HG03354 (cell line): ENCODE measurements at regions not wholly inside any gene's neighbourhood (a gene's known extent, or its start where the extent isn't known, plus 50 kb on each side); places are given as distances from the start of the nearest gene placed in this dataset.
"Not testable (repeated sequence)": the region's sequence is repeated elsewhere in the genome, so short reads cannot be mapped to it uniquely, and the experiment has no call there.

Experiments used
- ATAC-seq: cut with Tn5 transposase; IDR thresholded peaks from one replicate; pipeline ENCODE4 v1.9.1; 2021; ENCODE audit warnings: mild to moderate bottlenecking; ENCODE audit not compliant: unreplicated experiment, poor library complexity, severe bottlenecking

DNA sequence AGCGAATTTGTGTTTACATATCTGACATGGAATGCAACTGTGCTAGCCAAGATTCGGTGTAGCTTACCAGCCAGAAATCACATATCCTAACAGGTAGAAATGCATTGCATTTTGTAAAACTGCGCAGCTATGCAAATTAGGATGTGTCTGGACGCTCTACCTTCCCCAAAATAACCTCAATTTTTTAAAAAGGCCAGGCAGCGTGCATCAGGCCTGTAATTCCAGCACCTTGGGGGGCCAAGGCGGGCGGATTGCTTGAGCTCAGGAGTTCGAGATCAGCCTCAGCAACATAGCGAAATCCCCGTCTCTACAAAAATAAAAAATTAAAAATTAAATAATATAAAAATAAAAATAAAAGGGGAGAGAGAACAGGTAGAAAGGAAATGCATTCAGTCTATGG lies 305.0 kb downstream of the TYW1 start:
- no peak for ATAC-seq

DNA sequence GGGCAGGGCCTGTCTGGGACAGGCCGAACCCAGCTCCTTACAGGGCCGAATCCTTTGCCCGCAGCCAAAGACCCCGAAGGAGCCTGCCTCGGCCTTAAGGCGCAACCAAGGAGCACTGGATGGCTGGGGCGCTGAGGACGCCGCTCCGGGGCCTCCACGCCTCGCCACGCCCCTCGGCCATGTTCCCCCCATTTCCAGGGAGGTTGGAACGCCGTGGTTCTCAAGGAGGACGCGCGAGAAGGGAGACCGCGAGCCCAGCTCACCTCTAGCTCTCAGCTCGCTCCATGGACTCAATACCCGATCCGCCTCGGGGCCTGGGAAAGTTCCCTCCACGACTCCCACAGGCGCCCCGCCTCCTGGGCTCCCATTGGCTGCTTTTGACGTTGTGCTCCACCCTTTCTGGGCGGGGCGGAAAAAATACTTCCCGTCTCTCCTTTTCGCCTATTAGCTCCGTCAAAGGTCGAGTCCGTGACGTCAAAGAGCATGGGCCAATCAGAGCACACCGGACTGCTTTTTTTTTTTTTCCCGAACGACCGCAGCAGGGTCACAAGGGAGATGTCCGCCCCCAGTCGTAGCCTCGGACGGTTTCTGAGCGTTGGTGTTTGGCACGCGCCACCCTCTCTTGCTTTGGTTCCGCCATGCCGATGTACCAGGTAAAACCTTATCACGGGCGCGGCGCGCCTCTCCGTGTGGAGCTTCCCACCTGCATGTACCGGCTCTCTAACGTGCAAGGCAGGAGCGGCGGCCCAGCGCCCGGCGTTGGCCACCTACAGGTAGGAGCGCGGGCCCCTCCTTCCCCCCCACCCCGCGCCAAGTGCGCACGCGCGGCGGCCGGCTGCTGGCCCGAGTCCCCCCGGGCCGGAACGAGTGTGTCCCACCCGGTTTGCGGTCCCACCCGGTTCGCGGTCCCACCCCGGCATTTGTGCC lies 305.7 kb downstream of the TYW1 start:
- ATAC-seq: peak; percentile 91

DNA sequence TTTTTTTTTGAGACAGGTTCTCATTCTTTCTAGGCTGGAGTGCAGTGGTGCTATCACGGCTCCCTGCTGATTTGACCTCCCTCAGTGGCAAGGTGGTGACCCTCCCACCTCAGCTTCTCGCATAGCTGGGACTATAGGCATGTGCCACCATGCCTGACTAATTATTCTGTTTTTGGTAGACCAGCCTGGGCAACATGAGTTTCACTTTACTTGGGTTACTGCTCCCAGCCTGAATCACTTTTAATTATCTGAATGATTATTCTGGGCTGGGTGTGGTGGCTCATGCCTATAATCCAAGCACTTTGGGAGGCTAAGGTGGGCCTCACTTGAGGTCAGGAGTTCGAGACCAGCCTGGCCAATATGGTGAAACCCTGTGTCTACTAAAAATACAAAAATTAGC lies 308.2 kb downstream of the TYW1 start:
- ATAC-seq: not testable (repeated sequence)

DNA sequence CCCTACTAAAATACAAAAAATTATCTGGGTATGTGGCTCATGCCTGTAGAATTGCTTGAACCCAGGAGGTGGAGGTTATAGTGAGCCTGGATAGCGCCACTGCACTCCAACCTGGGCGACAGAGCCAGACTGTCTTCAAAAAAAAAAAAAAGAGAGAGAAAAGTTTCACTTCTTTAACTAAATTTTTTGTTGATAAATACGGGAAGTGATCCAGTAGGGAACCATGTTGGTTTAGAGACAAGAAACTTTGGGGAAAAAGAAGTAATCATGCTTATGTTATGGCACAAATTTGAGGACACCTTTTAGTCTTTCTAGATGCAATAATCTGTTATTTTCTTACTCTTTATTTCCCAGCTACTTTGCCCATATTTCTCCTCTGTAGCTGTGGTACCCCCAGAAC lies 309.7 kb downstream of the TYW1 start:
- ATAC-seq: no peak

DNA sequence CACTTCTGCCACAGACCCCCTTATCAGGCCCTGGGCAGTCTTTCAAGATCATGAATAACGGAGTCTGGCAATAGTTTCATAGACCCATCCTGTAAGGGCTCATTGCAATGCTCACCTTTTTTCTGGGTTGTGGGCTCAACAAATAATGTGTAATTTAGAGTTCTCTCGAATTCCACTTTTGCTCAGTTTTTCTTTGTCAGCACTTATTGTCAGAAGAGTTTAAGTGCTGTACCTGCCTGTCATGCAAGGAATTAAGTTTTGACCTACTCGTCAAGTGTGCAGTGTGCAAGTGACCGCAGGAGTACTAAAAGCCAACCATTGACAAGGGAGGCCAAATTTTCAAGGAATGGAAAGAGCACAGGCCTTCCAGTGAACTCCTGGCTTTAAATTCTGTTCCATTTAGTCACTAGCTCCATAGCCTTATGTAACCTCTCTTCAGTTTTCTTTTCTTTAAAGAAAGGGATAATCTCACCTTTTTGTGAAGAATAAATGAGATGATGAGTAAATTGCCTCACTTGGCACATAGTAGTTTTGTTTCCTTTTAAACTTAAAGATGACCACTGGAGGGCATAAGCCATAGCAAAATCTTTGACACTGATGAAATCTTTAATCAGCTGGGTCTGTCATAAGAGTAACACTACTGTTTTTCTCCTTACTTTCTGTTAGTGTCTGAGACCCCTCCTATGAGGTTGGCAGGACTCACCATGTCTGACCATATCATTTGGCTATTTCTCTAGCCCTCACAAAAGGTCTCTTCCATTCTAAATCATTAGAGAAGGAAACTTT lies 313.3 kb downstream of the TYW1 start:
- ATAC-seq: no peak

DNA sequence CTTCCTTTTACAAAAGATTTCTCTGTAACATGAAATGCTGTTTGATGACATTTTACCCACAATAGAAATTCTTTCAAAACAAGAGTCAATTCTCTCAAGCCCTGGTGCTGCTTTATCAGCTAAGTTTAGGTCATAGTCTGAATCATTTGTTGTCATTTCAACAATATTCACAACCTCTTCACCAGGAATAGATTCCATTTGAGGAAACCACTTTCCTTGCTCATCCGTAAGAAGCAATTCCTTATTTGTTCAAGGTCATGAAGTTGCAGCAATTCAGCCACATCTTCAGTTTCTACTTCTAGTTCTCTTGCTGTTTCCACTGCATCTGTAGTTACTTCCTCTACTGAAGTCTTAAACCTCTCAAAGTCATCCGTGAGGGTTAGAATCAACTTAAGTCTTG lies 315.3 kb downstream of the TYW1 start:
- no peak for ATAC-seq

DNA sequence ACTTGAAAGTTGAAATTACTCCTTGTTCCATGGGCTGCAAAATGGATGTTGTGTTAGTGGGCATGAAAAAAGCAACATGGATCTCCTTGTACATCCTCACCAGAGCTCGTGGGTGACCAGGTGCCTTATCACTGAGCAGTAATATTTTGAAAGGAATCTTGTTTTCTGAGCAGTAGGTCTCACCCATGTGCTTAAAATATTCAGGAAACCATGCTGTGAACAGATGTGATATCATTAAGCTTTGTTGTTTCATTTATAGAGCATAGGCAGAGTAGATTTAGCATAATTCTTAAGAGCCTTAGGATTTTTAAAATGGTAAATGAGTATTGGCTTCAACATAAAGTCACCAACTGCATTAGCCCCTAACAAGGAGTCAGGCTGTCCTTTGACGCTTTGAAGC lies 316.6 kb downstream of the TYW1 start:
- ATAC-seq: no peak

DNA sequence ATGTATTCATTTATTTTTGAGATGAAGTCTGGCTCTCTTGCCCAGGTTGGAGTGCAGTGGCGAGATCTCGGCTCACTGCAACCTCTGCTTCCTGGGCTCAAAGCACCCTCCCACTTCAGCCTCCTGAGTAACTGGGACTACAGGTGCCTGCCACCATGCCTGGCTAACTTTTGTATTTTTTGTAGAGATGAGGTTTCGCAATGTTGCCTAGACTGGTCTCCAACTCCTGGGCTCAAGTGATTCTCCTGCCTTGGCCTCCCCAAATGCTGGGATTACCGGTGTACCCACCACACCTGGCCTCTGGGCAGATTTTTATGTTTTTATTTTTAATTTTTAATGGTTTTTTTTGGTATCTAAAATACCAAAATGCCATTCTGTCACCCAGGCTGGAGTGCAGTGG lies 320.3 kb downstream of the TYW1 start:
- not testable (repeated sequence) for ATAC-seq

DNA sequence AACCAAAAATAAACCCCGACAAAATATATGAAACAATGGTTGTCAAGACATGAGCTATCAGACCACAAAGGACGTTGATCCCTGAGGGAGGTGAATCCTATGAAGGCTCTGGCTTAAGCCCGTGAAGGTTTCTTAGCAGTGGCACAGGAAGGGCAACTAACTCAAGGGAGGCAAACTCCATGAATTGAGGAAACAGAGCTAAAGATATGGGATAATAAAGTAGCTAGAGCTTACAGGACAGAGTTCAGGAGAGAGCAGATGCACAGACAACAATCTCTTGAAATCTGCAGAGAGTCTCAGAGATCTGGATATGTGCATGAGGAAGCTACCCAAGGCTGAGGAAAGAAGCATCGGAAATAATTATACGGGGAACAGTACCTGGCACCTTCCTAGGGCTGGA lies 331.6 kb downstream of the TYW1 start:
- not testable (repeated sequence) for ATAC-seq

DNA sequence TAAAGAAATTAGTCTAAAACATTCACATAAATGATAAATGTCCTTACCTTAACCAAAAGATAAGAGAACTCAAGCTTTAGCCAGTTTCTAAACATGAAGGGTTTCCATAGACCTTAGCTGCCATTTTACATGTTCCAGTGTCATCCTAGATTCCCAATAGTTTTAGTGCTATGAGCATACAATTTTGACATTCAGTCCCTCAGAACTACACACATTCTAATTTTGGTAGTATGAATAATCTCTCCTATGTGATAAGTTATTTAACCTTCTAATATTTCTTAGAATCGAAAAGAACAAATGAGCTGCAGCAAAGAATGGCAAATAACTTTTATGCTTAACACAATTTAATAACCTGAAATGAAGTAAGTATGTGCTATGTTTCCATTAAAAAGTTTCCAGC lies 338.5 kb downstream of the TYW1 start:
- ATAC-seq: not testable (repeated sequence)

DNA sequence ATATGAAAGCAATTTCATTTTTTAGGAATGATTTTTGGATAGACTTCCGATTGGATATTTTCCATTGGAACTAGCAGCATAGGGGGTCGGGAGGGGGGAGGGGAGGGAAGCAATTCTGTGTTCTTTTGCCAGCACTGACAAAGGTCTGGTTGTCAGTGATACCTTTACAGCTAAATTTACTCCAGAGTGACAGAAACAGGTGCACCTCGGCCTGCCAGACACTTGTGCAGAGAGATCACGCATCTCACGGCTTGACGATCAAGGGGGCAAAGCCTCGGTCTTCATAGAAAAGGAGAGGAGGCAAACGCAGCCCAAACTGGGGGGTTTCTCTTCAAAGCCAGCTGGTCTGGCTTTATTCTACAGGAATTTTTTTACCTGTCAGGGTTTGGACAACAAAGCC lies 339.0 kb downstream of the TYW1 start:
- ATAC-seq: not testable (repeated sequence)

DNA sequence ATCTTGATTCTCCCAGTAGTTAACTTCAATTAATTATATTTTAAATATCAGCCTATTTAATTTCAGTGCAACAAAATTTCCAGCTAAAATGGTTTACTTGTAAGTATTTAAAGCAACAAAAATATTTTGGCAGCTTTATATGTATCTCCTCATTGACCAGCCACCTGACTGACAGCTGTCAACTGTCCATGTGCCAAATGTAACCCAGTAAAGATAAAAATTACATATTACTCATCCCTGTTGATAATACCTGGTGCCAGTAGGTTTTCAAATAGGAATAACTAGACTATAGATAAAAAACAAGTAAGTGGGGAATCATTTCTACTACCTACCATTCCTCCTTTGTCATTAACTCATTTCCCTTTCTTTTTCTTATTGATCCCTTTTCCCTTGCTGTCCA lies 341.9 kb downstream of the TYW1 start:
- not testable (repeated sequence) for ATAC-seq

DNA sequence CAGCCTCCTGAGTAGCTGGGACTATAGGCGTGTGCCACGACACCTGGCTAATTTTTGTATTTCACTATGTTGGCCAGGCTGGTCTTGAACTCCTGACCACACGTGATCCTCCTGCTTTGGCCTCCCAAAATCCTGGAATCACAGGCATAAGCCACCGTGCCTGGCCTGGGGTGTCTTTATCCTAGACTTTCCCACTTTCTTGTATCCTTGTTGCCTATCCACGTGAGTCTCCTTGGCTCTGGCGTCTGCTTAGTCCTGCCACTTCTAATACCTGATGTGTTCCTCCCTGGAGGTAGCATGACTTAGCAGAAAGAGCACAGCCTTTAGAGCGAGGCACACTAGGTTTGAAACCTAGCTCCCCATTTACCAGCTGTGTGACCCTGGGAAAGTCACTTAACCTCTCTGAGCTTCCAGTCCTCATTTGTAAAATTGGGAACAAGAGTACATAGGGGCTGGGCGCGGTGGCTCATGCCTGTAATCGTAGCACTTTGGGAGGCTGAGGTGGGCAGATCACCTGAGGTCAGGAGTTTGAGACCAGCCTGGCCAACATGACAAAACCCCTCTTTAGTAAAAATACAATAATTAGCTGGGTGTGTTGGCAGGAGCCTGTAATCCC lies 344.6 kb downstream of the TYW1 start:
- ATAC-seq: no peak

DNA sequence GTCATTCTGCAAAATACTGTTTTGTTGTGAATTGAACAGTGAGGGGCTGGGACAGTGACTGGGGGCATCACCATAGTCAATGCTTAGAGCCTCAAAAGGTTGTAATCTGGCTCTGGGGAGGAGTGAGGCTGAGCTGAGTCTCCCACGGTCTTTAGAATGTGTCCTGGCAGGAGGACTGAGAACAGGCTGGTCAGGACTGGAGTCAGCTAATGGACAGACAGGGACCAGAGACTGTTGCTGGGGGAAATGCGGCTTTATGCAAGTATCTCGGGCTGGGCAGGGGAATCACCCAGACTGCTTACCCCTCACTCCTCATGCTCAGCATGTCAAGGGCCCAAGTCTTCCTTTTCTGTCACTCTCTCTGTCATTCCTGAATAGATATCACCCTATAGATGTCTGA lies 346.5 kb downstream of the TYW1 start:
- ATAC-seq: no peak

DNA sequence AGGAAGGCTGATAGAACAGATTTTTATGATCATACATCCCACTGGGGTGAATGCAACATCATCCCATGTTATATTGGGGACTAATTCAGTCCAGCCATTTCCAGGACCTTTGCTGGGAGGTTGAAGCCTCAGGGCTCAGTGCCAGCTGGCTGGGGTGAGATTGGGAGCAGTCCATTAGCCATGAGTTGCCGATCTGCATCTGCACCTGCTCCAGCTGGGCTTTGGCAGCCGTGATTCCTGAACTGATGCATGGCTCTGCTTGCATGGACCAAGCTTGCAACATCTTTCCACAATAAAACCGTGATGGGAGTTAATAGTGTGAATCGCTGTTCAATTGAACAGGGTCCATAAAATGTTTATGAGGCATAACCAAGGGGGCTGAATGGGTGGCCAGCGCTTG lies 346.9 kb downstream of the TYW1 start:
- ATAC-seq: no peak

DNA sequence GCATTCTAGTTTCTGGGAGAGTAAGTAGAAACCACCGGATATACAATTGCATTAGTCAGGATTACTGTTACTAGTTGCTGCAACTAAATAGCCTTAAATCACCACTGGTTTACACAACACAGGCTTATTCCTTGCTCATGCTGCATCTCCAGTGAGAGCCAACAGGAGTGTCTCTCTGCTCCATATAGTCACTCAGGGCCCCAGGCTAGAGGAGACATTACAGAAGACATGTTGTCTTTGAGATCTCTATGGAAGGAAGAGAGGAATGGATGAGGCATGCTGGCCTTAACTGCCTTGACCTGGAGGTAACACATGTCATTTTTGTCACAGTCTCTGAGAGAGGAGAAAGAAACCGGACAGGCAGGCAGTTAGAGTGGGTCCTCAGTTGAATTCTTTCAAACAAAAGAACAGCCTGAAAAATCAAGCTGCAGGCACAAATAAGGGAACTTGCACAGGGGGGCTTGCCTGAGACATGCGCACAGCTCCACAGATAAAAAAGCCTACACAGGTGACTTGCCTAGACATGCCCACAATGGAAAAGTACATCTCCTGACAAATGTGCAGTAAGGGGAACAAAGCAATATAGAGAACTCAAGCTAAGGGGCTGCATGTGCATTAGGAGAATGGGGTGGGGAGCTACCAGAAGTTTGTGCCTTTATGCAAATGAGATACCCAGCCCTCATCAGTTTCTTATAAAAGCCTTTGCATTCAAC lies 348.0 kb downstream of the TYW1 start:
- ATAC-seq: no peak

DNA sequence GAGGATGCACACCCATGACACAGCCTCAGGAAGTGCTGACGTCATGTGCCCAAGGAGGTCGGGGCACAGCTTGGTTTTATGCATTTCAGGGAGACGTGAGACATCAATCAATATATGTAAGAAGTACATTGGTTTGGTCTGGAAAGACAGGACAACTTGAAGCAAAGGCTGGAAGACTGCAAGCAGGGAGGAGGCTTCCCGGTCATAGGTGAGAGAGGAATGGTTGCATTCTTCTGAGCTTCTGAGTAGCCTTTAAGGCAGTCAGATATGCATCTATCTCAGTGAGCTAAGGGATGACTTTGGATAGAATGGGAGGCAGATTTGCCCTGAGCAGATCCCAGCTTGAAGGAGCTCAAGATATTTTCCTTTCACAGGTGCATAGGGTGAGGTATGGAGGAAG lies 349.5 kb downstream of the TYW1 start:
- ATAC-seq: no peak

DNA sequence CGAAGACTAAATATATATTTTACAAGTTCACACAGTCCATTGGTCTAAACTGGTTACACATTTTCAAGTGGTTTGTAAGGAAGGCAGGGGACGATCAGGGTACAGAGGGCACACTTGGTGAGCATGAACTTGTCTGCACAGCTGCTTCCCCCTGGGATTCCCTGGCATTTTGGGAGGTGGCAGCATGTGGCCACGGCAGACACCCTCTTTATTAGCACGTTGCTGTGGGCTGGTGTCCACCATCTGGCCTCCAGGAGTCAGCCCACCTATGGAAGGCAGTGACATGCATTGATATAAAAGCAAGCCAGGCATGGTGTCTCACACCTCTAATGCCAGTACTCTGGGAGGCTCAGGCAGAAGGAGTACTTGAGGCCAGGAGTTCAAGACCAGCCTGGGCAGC lies 350.2 kb downstream of the TYW1 start:
- ATAC-seq: no peak

DNA sequence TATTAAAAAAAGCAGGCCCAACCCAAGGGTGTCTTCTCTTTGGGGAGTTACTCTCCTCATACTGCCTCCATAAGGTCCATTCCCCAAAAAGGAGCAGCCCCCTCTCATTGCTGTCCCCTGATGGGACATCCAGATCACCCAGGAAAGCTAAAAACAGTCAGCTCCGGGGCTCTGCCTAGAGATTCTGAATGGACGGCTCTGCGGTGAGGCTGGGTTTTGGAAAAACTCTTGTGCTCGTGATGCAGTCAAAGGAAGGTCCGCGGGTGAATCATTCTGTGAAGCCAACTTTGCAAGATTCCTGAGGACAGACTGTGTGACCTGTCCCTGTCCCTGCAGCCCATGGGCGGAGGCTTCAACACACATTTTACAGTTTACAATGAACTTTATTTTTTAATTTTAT lies 351.5 kb downstream of the TYW1 start:
- no peak for ATAC-seq

DNA sequence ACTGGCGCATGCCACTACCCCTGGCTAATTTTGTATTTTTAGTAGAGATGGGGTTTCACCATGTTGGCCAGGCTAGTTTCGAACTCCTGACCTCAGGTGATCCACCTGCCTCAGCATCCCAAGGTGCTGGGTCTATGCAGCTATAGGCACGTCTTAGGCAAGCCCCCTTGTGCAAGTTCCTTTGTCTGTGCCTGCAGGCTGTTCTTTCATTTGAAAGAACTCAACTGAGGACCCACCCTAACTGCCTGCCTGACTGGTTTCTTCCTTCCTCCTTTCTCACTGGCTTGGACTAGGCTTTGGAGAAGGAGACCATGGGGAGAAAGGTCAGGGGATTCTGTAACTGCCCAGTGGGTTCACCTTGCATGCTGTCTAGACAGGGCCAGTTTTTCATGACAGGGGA lies 361.0 kb downstream of the TYW1 start:
- ATAC-seq: not testable (repeated sequence)
